ENCODE measurements at regions not wholly inside any gene's neighbourhood (a gene's known extent, or its start where the extent isn't known, plus 50 kb on each side); places are given as distances from the start of the nearest gene placed in this dataset.

DNA sequence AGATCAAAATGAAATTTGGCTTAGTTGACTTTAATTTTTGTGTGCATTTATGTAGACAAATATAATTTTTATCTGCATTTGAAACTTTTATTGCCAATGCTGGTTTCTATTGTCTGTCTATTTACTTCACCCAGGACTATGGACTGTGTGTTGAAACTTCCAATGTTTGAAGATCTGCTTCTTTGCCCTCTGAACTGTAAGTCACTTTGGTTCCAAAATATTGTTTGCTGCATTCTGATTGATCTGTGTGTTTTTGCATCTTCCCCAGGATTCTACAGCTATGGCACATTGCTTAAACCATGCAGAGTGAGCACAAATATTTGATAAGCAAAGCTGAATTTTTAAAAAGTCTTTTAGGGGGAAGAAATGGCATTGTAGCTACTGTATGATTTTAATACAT lies 131.0 kb upstream of the SOX5 start (continued):
- TF ChIP-seq ZNF296 (CRISPR knock-in tag; conservative IDR thresholded peaks at IDR 0.05) (no peak), IRX3 (CRISPR knock-in tag; IDR thresholded peaks at IDR 0.05; ENCODE audit: borderline replicate concordance, low read depth) (no peak; the same call in 1 of the 2 replicates), ZMAT3 (CRISPR knock-in tag; conservative IDR thresholded peaks at IDR 0.05) (no peak), CCAR2 (optimal IDR thresholded peaks at IDR 0.05; ENCODE audit: low read depth, low read length) (no peak), FOXC1 (CRISPR knock-in tag; IDR thresholded peaks at IDR 0.05; ENCODE audit: borderline replicate concordance) (no peak), NRL (CRISPR knock-in tag; IDR thresholded peaks at IDR 0.05; ENCODE audit: borderline replicate concordance) (no peak), PHF20 (CRISPR knock-in tag; IDR thresholded peaks at IDR 0.05) (no peak), NFYB (CRISPR knock-in tag; IDR thresholded peaks at IDR 0.05) (no peak), NR2F6 (IDR thresholded peaks at IDR 0.05) (peak; percentile 89), NR2F6 (CRISPR knock-in tag; IDR thresholded peaks at IDR 0.05) (peak; percentile 93), ZSCAN22 (CRISPR knock-in tag; IDR thresholded peaks at IDR 0.05) (peak; percentile 36; the same call in 1 of the 2 replicates), ZNF577 (CRISPR knock-in tag; IDR thresholded peaks at IDR 0.05; ENCODE audit: borderline replicate concordance, low read depth) (no peak)
- TF ChIP-seq, protein P1, sequence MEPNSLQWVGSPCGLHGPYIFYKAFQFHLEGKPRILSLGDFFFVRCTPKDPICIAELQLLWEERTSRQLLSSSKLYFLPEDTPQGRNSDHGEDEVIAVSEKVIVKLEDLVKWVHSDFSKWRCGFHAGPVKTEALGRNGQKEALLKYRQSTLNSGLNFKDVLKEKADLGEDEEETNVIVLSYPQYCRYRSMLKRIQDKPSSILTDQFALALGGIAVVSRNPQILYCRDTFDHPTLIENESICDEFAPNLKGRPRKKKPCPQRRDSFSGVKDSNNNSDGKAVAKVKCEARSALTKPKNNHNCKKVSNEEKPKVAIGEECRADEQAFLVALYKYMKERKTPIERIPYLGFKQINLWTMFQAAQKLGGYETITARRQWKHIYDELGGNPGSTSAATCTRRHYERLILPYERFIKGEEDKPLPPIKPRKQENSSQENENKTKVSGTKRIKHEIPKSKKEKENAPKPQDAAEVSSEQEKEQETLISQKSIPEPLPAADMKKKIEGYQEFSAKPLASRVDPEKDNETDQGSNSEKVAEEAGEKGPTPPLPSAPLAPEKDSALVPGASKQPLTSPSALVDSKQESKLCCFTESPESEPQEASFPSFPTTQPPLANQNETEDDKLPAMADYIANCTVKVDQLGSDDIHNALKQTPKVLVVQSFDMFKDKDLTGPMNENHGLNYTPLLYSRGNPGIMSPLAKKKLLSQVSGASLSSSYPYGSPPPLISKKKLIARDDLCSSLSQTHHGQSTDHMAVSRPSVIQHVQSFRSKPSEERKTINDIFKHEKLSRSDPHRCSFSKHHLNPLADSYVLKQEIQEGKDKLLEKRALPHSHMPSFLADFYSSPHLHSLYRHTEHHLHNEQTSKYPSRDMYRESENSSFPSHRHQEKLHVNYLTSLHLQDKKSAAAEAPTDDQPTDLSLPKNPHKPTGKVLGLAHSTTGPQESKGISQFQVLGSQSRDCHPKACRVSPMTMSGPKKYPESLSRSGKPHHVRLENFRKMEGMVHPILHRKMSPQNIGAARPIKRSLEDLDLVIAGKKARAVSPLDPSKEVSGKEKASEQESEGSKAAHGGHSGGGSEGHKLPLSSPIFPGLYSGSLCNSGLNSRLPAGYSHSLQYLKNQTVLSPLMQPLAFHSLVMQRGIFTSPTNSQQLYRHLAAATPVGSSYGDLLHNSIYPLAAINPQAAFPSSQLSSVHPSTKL (CRISPR knock-in tag; IDR thresholded peaks at IDR 0.05), result peak; percentile 99
- TF ChIP-seq, protein P2, sequence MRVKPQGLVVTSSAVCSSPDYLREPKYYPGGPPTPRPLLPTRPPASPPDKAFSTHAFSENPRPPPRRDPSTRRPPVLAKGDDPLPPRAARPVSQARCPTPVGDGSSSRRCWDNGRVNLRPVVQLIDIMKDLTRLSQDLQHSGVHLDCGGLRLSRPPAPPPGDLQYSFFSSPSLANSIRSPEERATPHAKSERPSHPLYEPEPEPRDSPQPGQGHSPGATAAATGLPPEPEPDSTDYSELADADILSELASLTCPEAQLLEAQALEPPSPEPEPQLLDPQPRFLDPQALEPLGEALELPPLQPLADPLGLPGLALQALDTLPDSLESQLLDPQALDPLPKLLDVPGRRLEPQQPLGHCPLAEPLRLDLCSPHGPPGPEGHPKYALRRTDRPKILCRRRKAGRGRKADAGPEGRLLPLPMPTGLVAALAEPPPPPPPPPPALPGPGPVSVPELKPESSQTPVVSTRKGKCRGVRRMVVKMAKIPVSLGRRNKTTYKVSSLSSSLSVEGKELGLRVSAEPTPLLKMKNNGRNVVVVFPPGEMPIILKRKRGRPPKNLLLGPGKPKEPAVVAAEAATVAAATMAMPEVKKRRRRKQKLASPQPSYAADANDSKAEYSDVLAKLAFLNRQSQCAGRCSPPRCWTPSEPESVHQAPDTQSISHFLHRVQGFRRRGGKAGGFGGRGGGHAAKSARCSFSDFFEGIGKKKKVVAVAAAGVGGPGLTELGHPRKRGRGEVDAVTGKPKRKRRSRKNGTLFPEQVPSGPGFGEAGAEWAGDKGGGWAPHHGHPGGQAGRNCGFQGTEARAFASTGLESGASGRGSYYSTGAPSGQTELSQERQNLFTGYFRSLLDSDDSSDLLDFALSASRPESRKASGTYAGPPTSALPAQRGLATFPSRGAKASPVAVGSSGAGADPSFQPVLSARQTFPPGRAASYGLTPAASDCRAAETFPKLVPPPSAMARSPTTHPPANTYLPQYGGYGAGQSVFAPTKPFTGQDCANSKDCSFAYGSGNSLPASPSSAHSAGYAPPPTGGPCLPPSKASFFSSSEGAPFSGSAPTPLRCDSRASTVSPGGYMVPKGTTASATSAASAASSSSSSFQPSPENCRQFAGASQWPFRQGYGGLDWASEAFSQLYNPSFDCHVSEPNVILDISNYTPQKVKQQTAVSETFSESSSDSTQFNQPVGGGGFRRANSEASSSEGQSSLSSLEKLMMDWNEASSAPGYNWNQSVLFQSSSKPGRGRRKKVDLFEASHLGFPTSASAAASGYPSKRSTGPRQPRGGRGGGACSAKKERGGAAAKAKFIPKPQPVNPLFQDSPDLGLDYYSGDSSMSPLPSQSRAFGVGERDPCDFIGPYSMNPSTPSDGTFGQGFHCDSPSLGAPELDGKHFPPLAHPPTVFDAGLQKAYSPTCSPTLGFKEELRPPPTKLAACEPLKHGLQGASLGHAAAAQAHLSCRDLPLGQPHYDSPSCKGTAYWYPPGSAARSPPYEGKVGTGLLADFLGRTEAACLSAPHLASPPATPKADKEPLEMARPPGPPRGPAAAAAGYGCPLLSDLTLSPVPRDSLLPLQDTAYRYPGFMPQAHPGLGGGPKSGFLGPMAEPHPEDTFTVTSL (CRISPR knock-in tag; IDR thresholded peaks at IDR 0.05; ENCODE audit: borderline replicate concordance), result peak; percentile 99
- TF ChIP-seq, protein P3, sequence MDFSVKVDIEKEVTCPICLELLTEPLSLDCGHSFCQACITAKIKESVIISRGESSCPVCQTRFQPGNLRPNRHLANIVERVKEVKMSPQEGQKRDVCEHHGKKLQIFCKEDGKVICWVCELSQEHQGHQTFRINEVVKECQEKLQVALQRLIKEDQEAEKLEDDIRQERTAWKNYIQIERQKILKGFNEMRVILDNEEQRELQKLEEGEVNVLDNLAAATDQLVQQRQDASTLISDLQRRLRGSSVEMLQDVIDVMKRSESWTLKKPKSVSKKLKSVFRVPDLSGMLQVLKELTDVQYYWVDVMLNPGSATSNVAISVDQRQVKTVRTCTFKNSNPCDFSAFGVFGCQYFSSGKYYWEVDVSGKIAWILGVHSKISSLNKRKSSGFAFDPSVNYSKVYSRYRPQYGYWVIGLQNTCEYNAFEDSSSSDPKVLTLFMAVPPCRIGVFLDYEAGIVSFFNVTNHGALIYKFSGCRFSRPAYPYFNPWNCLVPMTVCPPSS (IDR thresholded peaks at IDR 0.05), result no peak
- TF ChIP-seq, protein P4, sequence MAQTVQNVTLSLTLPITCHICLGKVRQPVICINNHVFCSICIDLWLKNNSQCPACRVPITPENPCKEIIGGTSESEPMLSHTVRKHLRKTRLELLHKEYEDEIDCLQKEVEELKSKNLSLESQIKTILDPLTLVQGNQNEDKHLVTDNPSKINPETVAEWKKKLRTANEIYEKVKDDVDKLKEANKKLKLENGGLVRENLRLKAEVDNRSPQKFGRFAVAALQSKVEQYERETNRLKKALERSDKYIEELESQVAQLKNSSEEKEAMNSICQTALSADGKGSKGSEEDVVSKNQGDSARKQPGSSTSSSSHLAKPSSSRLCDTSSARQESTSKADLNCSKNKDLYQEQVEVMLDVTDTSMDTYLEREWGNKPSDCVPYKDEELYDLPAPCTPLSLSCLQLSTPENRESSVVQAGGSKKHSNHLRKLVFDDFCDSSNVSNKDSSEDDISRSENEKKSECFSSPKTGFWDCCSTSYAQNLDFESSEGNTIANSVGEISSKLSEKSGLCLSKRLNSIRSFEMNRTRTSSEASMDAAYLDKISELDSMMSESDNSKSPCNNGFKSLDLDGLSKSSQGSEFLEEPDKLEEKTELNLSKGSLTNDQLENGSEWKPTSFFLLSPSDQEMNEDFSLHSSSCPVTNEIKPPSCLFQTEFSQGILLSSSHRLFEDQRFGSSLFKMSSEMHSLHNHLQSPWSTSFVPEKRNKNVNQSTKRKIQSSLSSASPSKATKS (CRISPR knock-in tag; IDR thresholded peaks at IDR 0.05), result no peak
- TF ChIP-seq, protein P5, sequence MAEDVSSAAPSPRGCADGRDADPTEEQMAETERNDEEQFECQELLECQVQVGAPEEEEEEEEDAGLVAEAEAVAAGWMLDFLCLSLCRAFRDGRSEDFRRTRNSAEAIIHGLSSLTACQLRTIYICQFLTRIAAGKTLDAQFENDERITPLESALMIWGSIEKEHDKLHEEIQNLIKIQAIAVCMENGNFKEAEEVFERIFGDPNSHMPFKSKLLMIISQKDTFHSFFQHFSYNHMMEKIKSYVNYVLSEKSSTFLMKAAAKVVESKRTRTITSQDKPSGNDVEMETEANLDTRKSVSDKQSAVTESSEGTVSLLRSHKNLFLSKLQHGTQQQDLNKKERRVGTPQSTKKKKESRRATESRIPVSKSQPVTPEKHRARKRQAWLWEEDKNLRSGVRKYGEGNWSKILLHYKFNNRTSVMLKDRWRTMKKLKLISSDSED (CRISPR knock-in tag; IDR thresholded peaks at IDR 0.05), result no peak

Data from HepG2 (cell line).